ENCODE measurements at regions not wholly inside any gene's neighbourhood (a gene's known extent, or its start where the extent isn't known, plus 50 kb on each side); places are given as distances from the start of the nearest gene placed in this dataset.
"Not testable (repeated sequence)": the region's sequence is repeated elsewhere in the genome, so short reads cannot be mapped to it uniquely, and the experiment has no call there.

DNA sequence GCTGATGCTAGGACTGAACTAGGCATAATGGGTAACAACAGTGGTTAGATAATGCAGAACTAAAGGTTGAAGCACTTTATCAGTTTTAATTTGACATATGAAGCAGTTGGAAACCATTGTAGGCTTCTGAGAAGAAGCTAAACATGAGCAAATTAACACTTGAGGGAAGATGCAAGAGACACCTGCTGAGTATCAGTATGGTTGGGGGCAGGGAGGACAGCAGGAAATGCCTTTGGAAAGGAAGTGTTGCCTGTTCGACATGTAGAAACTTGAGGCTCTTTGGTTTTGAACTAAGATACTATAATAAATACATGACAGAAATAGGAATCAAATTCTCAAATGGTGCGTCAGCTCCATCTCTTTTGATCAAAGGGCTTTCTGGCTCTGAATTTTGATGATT lies 115.6 kb downstream of the FHIP1A start:
- Mint-ChIP-seq H3K27ac (no peak overlapping the region), H3K4me3 (no peak overlapping the region), H3K9me3 (no peaks in the 10 kb centered on the region), H3K27me3 (ENCODE audit: low read depth in 2 of 2) (peaks cover 0 to 7% of the 10 kb centered on the region in 2 donors), H3K36me3 (no peaks in the 10 kb centered on the region), H3K4me1 (no peaks in the 10 kb centered on the region)
- intact Hi-C loops (cut with micrococcal nuclease): no loop called here
- DNase-seq: no peak
- Histone ChIP-seq H3K4me1 (ENCODE audit: control insufficient read depth, insufficient read depth, low read length) (no peaks in the 10 kb centered on the region), H3K27me3 (ENCODE audit: control insufficient read depth, insufficient read depth, low read length) (no peaks in the 10 kb centered on the region), H3K9me3 (ENCODE audit: control insufficient read depth, insufficient read depth, low read length) (no peaks in the 10 kb centered on the region), H3K4me3 (ENCODE audit: low read length) (no peak overlapping the region), H3K27ac (ENCODE audit: low read length) (no peak overlapping the region), H3K36me3 (ENCODE audit: control insufficient read depth, insufficient read depth, low read length) (no peaks in the 10 kb centered on the region)
- 71% methylated on average over 1 of the region's 2 CpGs for WGBS (ENCODE audit: insufficient coverage)
- ATAC-seq: no peak
- TF ChIP-seq, protein P1, sequence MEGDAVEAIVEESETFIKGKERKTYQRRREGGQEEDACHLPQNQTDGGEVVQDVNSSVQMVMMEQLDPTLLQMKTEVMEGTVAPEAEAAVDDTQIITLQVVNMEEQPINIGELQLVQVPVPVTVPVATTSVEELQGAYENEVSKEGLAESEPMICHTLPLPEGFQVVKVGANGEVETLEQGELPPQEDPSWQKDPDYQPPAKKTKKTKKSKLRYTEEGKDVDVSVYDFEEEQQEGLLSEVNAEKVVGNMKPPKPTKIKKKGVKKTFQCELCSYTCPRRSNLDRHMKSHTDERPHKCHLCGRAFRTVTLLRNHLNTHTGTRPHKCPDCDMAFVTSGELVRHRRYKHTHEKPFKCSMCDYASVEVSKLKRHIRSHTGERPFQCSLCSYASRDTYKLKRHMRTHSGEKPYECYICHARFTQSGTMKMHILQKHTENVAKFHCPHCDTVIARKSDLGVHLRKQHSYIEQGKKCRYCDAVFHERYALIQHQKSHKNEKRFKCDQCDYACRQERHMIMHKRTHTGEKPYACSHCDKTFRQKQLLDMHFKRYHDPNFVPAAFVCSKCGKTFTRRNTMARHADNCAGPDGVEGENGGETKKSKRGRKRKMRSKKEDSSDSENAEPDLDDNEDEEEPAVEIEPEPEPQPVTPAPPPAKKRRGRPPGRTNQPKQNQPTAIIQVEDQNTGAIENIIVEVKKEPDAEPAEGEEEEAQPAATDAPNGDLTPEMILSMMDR (IDR thresholded peaks at IDR 0.05): no peak

DNA sequence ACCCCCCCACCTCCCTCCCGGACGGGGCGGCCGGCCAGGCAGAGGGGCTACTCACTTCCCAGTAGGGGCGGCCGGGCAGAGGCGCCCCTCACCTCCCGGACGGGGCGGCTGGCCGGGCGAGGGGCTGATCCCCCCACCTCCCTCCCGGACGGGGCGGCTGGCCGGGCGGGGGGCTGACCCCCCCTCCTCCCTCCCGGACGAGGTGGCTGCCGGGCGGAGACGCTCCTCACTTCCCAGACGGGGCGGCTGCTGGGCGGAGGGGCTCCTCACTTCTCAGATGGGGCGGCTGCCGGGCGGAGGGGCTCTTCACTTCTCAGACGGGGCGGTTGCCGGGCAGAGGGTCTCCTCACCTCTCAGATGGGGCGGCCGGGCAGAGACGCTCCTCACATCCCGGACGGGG lies 117.5 kb downstream of the FHIP1A start:
- H3K27me3 ChIP-seq (ENCODE audit: control insufficient read depth, insufficient read depth, low read length); H3K4me3 ChIP-seq (ENCODE audit: low read length); H3K9me3 ChIP-seq (ENCODE audit: control insufficient read depth, insufficient read depth, low read length); H3K4me1 Mint-ChIP-seq; DNase-seq; ATAC-seq; H3K27me3 Mint-ChIP-seq (ENCODE audit: low read depth in 2 of 2); intact Hi-C loops (cut with micrococcal nuclease); H3K4me1 ChIP-seq (ENCODE audit: control insufficient read depth, insufficient read depth, low read length); H3K9me3 Mint-ChIP-seq; H3K27ac Mint-ChIP-seq; H3K4me3 Mint-ChIP-seq; H3K27ac ChIP-seq (ENCODE audit: low read length); H3K36me3 ChIP-seq (ENCODE audit: control insufficient read depth, insufficient read depth, low read length); H3K36me3 Mint-ChIP-seq: not testable (repeated sequence)
- 95% methylated on average over 25 of the region's 36 CpGs for WGBS (ENCODE audit: insufficient coverage)

DNA sequence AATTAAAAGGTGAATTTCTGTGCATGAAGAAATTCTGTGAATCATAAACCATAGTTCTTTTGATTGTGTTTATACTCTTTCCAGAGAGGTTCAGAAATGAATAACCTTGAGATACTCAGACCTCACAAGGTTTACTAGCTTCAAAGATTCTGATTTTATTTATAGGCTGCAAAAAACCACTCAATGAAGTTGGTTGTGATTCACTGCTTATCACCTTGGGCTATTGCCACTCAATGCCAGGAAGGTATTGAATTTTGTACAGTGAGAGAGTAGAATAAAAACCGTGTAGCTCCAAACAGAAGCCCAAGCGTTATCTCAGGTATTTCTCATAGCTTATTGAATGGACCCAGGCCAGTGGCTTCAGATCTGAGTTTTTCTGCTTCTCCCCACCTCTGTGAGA lies 118.7 kb downstream of the FHIP1A start:
- TF ChIP-seq, protein P1 (IDR thresholded peaks at IDR 0.05): no peak
- H3K27ac Mint-ChIP-seq: no peak overlapping the region
- intact Hi-C loops (cut with micrococcal nuclease): no loop called here
- H3K4me1 ChIP-seq (ENCODE audit: control insufficient read depth, insufficient read depth, low read length): no peaks in the 10 kb centered on the region
- peaks cover 0 to under 1% of the 10 kb centered on the region in 2 donors for H3K27me3 Mint-ChIP-seq (ENCODE audit: low read depth in 2 of 2)
- ATAC-seq: no peak
- H3K9me3 Mint-ChIP-seq: no peaks in the 10 kb centered on the region
- H3K36me3 Mint-ChIP-seq: no peaks in the 10 kb centered on the region
- no peak overlapping the region for H3K4me3 ChIP-seq (ENCODE audit: low read length)
- WGBS (ENCODE audit: insufficient coverage): 81% methylated on average over 2 of the region's 2 CpGs
- H3K27ac ChIP-seq (ENCODE audit: low read length): no peak overlapping the region
- DNase-seq: no peak
- no peak overlapping the region for H3K4me3 Mint-ChIP-seq
- no peaks in the 10 kb centered on the region for H3K4me1 Mint-ChIP-seq
- H3K27me3 ChIP-seq (ENCODE audit: control insufficient read depth, insufficient read depth, low read length): peaks cover 2% of the 10 kb centered on the region
- no peaks in the 10 kb centered on the region for H3K36me3 ChIP-seq (ENCODE audit: control insufficient read depth, insufficient read depth, low read length)
- no peaks in the 10 kb centered on the region for H3K9me3 ChIP-seq (ENCODE audit: control insufficient read depth, insufficient read depth, low read length)

DNA sequence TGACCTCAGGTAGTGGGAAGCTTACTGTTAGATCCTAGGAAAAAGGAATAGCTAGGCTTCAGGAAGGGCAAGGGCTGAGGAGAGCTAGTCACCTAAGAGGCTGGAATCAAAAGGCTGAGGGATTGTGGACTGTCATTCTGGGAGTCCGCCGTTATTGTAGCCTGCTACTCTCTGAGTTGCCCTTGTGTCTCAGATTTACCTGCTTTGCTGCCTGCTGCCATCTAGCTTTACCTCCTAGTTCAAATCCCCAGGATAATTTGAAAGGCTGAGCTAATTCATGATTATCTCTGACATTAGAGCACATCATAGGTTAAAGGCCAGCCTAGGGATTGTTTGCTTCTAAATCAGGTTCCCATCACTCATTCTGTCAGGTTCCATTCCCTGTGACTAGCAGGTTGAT lies 120.2 kb downstream of the FHIP1A start:
- Mint-ChIP-seq H3K27ac (no peak overlapping the region), H3K27me3 (ENCODE audit: low read depth in 2 of 2) (no peaks in the 10 kb centered on the region), H3K4me1 (no peaks in the 10 kb centered on the region), H3K9me3 (no peaks in the 10 kb centered on the region), H3K36me3 (no peaks in the 10 kb centered on the region), H3K4me3 (no peak overlapping the region)
- DNase-seq: no peak
- Histone ChIP-seq H3K27ac (ENCODE audit: low read length) (no peak overlapping the region), H3K36me3 (ENCODE audit: control insufficient read depth, insufficient read depth, low read length) (no peaks in the 10 kb centered on the region), H3K4me1 (ENCODE audit: control insufficient read depth, insufficient read depth, low read length) (no peaks in the 10 kb centered on the region), H3K27me3 (ENCODE audit: control insufficient read depth, insufficient read depth, low read length) (peaks cover 2% of the 10 kb centered on the region), H3K4me3 (ENCODE audit: low read length) (no peak overlapping the region), H3K9me3 (ENCODE audit: control insufficient read depth, insufficient read depth, low read length) (no peaks in the 10 kb centered on the region)
- intact Hi-C loops (cut with micrococcal nuclease): no loop called here
- TF ChIP-seq, protein P1 (IDR thresholded peaks at IDR 0.05): no peak
- 97% methylated on average over 2 of the region's 2 CpGs for WGBS (ENCODE audit: insufficient coverage)
- no peak for ATAC-seq

Measured in natural killer cell (primary cell).